GM12878 (cell line): ENCODE measurements at regions not wholly inside any gene's neighbourhood (a gene's known extent, or its start where the extent isn't known, plus 50 kb on each side); places are given as distances from the start of the nearest gene placed in this dataset.

Experiments used
- BMI1 ChIP-seq: fragments of 450-650 bp; IDR thresholded peaks from 2 replicates; pipeline ENCODE4 v1.6.1; 2016; ENCODE audit warnings: mild to moderate bottlenecking, moderate library complexity, borderline replicate concordance
- CBX5 ChIP-seq: sonication (generic); IDR thresholded peaks from 2 replicates; pipeline ENCODE4 v1.6.1; 2016; ENCODE audit warnings: low read depth, moderate library complexity, mild to moderate bottlenecking, inconsistent platforms
- E2F4 ChIP-seq: IDR thresholded peaks from 2 replicates; pipeline ENCODE4 v1.6.1; 2012; ENCODE audit warnings: low read depth, low read length, improper control_type of control experiment
- E4F1 ChIP-seq: fragments of 450-650 bp; IDR thresholded peaks from 2 replicates; pipeline ENCODE4 v1.6.1; 2018; ENCODE audit warnings: borderline replicate concordance, mild to moderate bottlenecking; ENCODE audit not compliant: partially characterized antibody
- EGR1 ChIP-seq, 2 experiments: IDR thresholded peaks; 1 replicate in 1 of 2; 2 replicates in 1 of 2; pipeline ENCODE4 v1.6.1; 2011 to 2012; ENCODE audit warnings: low read depth in 2 of 2, low read length in 2 of 2, borderline replicate concordance in 1 of 2, mild to moderate bottlenecking in 1 of 2, moderate library complexity in 1 of 2
- ELK1 ChIP-seq: IDR thresholded peaks from 2 replicates; pipeline ENCODE4 v1.6.1; 2012; ENCODE audit warnings: low read depth, low read length, improper control_type of control experiment
- EP300 ChIP-seq, 2 experiments: fragments of 150-350 bp in 1 of 2; IDR thresholded peaks; 2 replicates each; pipeline ENCODE4 v1.6.1; 2011 to 2012; ENCODE audit warnings: low read depth in 2 of 2, low read length in 2 of 2, borderline replicate concordance in 1 of 2, improper control_type of control experiment in 1 of 2, inconsistent platforms in 1 of 2; ENCODE audit not compliant: control insufficient read depth in 1 of 2
- IKZF2 ChIP-seq, 2 experiments: fragments of 450-650 bp; IDR thresholded peaks; 2 replicates each; pipeline ENCODE4 v1.6.1; 2017; ENCODE audit warnings: mild to moderate bottlenecking in 2 of 2, moderate library complexity in 2 of 2
- IRF5 ChIP-seq: fragments of 450-650 bp; IDR thresholded peaks from 2 replicates; pipeline ENCODE4 v1.6.1; 2017; ENCODE audit warnings: borderline replicate concordance
- JUNB ChIP-seq: IDR thresholded peaks from 2 replicates; pipeline ENCODE4 v1.6.1; 2016; ENCODE audit warnings: antibody characterized with exemption, mild to moderate bottlenecking
- MTA2 ChIP-seq: fragments of 450-650 bp; IDR thresholded peaks from 2 replicates; pipeline ENCODE4 v1.6.1; 2016; ENCODE audit warnings: low read depth, mild to moderate bottlenecking, moderate library complexity
- PKNOX1 ChIP-seq: fragments of 450-650 bp; IDR thresholded peaks from 2 replicates; pipeline ENCODE4 v1.6.1; 2016; ENCODE audit warnings: mild to moderate bottlenecking
- PML ChIP-seq: IDR thresholded peaks from 2 replicates; pipeline ENCODE4 v1.6.1; 2012; ENCODE audit warnings: low read length, inconsistent platforms
- RAD21 ChIP-seq: IDR thresholded peaks from 2 replicates; pipeline ENCODE4 v1.6.1; 2011; ENCODE audit warnings: mild to moderate bottlenecking, low read depth, low read length, moderate library complexity; ENCODE audit not compliant: insufficient read depth
- SIX5 ChIP-seq: IDR thresholded peaks from 2 replicates; pipeline ENCODE4 v1.6.1; 2011; ENCODE audit warnings: mild to moderate bottlenecking, low read depth, low read length, moderate library complexity; ENCODE audit not compliant: severe bottlenecking
- SMAD1 ChIP-seq: fragments of 450-650 bp; IDR thresholded peaks from 2 replicates; pipeline ENCODE4 v1.6.1; 2018; ENCODE audit warnings: mild to moderate bottlenecking, low read depth; ENCODE audit not compliant: partially characterized antibody
- SMC3 ChIP-seq: IDR thresholded peaks from 2 replicates; pipeline ENCODE4 v1.6.1; 2011; ENCODE audit warnings: low read length, improper control_type of control experiment, borderline replicate concordance
- SP1 ChIP-seq: IDR thresholded peaks from one replicate; pipeline ENCODE4 v1.6.1; 2011; ENCODE audit warnings: low read depth, low read length
- TAF1 ChIP-seq: IDR thresholded peaks from 2 replicates; pipeline ENCODE4 v1.6.1; 2011; ENCODE audit warnings: mild to moderate bottlenecking, low read depth, low read length, borderline replicate concordance
- TCF12 ChIP-seq: IDR thresholded peaks from 2 replicates; pipeline ENCODE4 v1.6.1; 2011; ENCODE audit warnings: low read depth, mild to moderate bottlenecking, low read length
- TCF3 ChIP-seq: IDR thresholded peaks from 2 replicates; pipeline ENCODE4 v1.6.1; 2012; ENCODE audit warnings: low read depth, mild to moderate bottlenecking, low read length, borderline replicate concordance; ENCODE audit not compliant: insufficient read depth
- ZZZ3 ChIP-seq: IDR thresholded peaks from 2 replicates; pipeline ENCODE4 v1.6.1; 2011; ENCODE audit warnings: low read depth; ENCODE audit not compliant: control insufficient read depth, insufficient read length

GRCh38 chr5:122701640-122702523 lies 73.0 kb upstream of the SNX2 start (continued):
- TF ChIP-seq CBX5 (peak; percentile 74; the same call in 1 of the 2 replicates), PML (0 out of 2 replicates have a peak, but pooled peaks have one; percentile 49), TCF12 (peak; percentile 90), E4F1 (no peak), E2F4 (no peak), ELK1 (no peak), MTA2 (0 out of 2 replicates have a peak, but pooled peaks have one; percentile 50), SIX5 (no peak), SP1 (peak; percentile 12), TCF3 (peak; percentile 92), TAF1 (peak; percentile 27; the same call in 1 of the 2 replicates), EGR1 (IDR thresholded peaks at IDR 0.05; ENCODE audit: borderline replicate concordance in 1 of 2, low read depth in 2 of 2, low read length in 2 of 2) (no peak), SMC3 (no peak), JUNB (peak; percentile 76), BMI1 (no peak; the same call in 1 of the 2 replicates), SMAD1 (no peak), ZZZ3 (no peak), RAD21 (no peak), EP300 (IDR thresholded peaks at IDR 0.05; ENCODE audit: borderline replicate concordance in 1 of 2, control insufficient read depth in 1 of 2, low read depth in 2 of 2, low read length in 2 of 2) (peak; percentile 42 to 55; a peak in 1 of 4 replicates), IRF5 (no peak), PKNOX1 (peak; percentile 34; the same call in 1 of the 2 replicates), IKZF2 (IDR thresholded peaks at IDR 0.05) (peak in 1 of 2 experiments; percentile 20; a peak in 1 of 4 replicates)
